ENCODE measurements at regions not wholly inside any gene's neighbourhood (a gene's known extent, or its start where the extent isn't known, plus 50 kb on each side); places are given as distances from the start of the nearest gene placed in this dataset.

- H3K27ac ChIP-seq (ENCODE audit: low read depth, low read length, poor library complexity, severe bottlenecking): no peak overlapping the region
- no peaks in the 10 kb centered on the region for H3K9me2 ChIP-seq (ENCODE audit: insufficient read depth, low read length)
- H3K4me1 ChIP-seq (ENCODE audit: insufficient read depth, low read length, poor library complexity, severe bottlenecking): no peaks in the 10 kb centered on the region
- DNase-seq (ENCODE audit: low spot score): no peak
- H3K4me3 ChIP-seq (ENCODE audit: low read depth, low read length, poor library complexity, severe bottlenecking): no peak overlapping the region
- H3K36me3 ChIP-seq (ENCODE audit: insufficient read depth, low read length): no peaks in the 10 kb centered on the region
- no TSS peak for BruUV-seq (replicated peaks)
- intact Hi-C loops (cut with micrococcal nuclease; ENCODE audit: unreplicated experiment): no loop called here
- no peak overlapping the region for H2AFZ ChIP-seq (ENCODE audit: low read length)
- no peaks in the 10 kb centered on the region for H3K9me3 ChIP-seq (ENCODE audit: low read length)
- no peaks in the 10 kb centered on the region for H3K79me2 ChIP-seq (ENCODE audit: insufficient read depth, low read depth, low read length)
- no peak overlapping the region for H3K4me2 ChIP-seq (ENCODE audit: low read length)
- H4K20me1 ChIP-seq (ENCODE audit: insufficient read depth, low read length): no peaks in the 10 kb centered on the region
- ChIA-PET POLR2A (interaction anchor here (0.5 to 1.0 kb wide), 2 partner anchors 17 to 1142 kb away, joined by 3 read pairs; no protein-coding TSS in a partner anchor), CTCF (ENCODE audit: unreplicated experiment) (no interaction called here)
- TF ChIP-seq EZH2phosphoT487 (IDR thresholded peaks at IDR 0.05; ENCODE audit: borderline replicate concordance, low read depth, low read length) (no peak), CTCF (conservative IDR thresholded peaks at IDR 0.05; ENCODE audit: low read length) (no peak)
Measured at GRCh38 chr11:79829891-79830290, 389.1 kb upstream of the TENM4 start.

- ChIA-PET CTCF (ENCODE audit: unreplicated experiment) (no interaction called here), POLR2A (no interaction called here)
- Histone ChIP-seq H3K4me1 (ENCODE audit: insufficient read depth, low read length, poor library complexity, severe bottlenecking) (no peaks in the 10 kb centered on the region), H3K36me3 (ENCODE audit: insufficient read depth, low read length) (no peaks in the 10 kb centered on the region), H3K4me2 (ENCODE audit: low read length) (no peak overlapping the region), H3K9me2 (ENCODE audit: insufficient read depth, low read length) (no peaks in the 10 kb centered on the region), H3K27ac (ENCODE audit: low read depth, low read length, poor library complexity, severe bottlenecking) (no peak overlapping the region), H3K4me3 (ENCODE audit: low read depth, low read length, poor library complexity, severe bottlenecking) (no peak overlapping the region), H3K79me2 (ENCODE audit: insufficient read depth, low read depth, low read length) (no peaks in the 10 kb centered on the region), H3K9me3 (ENCODE audit: low read length) (no peaks in the 10 kb centered on the region), H4K20me1 (ENCODE audit: insufficient read depth, low read length) (no peaks in the 10 kb centered on the region), H2AFZ (ENCODE audit: low read length) (no peak overlapping the region)
- DNase-seq (ENCODE audit: low spot score): no peak
- BruUV-seq (replicated peaks): no TSS peak
- TF ChIP-seq EZH2phosphoT487 (IDR thresholded peaks at IDR 0.05; ENCODE audit: borderline replicate concordance, low read depth, low read length) (no peak), CTCF (conservative IDR thresholded peaks at IDR 0.05; ENCODE audit: low read length) (no peak)
- intact Hi-C loops (cut with micrococcal nuclease; ENCODE audit: unreplicated experiment): no loop called here
Measured at GRCh38 chr11:79822766-79823165, 381.9 kb upstream of the TENM4 start.

GRCh38 chr11:79813551-79813950 lies 372.7 kb upstream of the TENM4 start:
- Histone ChIP-seq H3K9me2 (ENCODE audit: insufficient read depth, low read length) (no peaks in the 10 kb centered on the region), H4K20me1 (ENCODE audit: insufficient read depth, low read length) (no peaks in the 10 kb centered on the region), H3K36me3 (ENCODE audit: insufficient read depth, low read length) (no peaks in the 10 kb centered on the region), H3K4me2 (ENCODE audit: low read length) (no peak overlapping the region), H3K9me3 (ENCODE audit: low read length) (no peaks in the 10 kb centered on the region), H3K4me1 (ENCODE audit: insufficient read depth, low read length, poor library complexity, severe bottlenecking) (no peaks in the 10 kb centered on the region), H3K4me3 (ENCODE audit: low read depth, low read length, poor library complexity, severe bottlenecking) (no peak overlapping the region), H3K79me2 (ENCODE audit: insufficient read depth, low read depth, low read length) (no peaks in the 10 kb centered on the region), H2AFZ (ENCODE audit: low read length) (no peak overlapping the region), H3K27ac (ENCODE audit: low read depth, low read length, poor library complexity, severe bottlenecking) (no peak overlapping the region)
- intact Hi-C loops (cut with micrococcal nuclease; ENCODE audit: unreplicated experiment): no loop called here
- BruUV-seq (replicated peaks): no TSS peak
- ChIA-PET POLR2A (no interaction called here), CTCF (ENCODE audit: unreplicated experiment) (no interaction called here)
- DNase-seq (ENCODE audit: low spot score): no peak
- TF ChIP-seq EZH2phosphoT487 (IDR thresholded peaks at IDR 0.05; ENCODE audit: borderline replicate concordance, low read depth, low read length): no peak
- no peak for TF ChIP-seq CTCF (conservative IDR thresholded peaks at IDR 0.05; ENCODE audit: low read length)
